IMR-90 (cell line): ENCODE measurements at regions not wholly inside any gene's neighbourhood (a gene's known extent, or its start where the extent isn't known, plus 50 kb on each side); places are given as distances from the start of the nearest gene placed in this dataset.

Source experiments
- ATAC-seq: fragments of 200-7000 bp; cut with Tn5 transposase; 2 replicates; pipeline ENCODE4 v1.9.1; 2020; ENCODE audit warnings: low read depth, mild to moderate bottlenecking, moderate library complexity
- BruUV-seq: library from RNA; stranded (reverse); fragments of 400-500 nt; replicated peaks from 2 replicates; lab custom pipeline; 2021; lab: Mats Ljungman, UMichigan
- CTCF ChIA-PET: fragments of 300-600 bp; formaldehyde crosslinking; extraction: SDS; loops from one replicate; lab custom pipeline; 2021; ENCODE audit warnings: antibody characterized with exemption; lab: Yijun Ruan, JAX
- POLR2A ChIA-PET: fragments of 300-600 bp; sonication (Branson Sonifier 250); formaldehyde crosslinking; loops from one replicate; lab custom pipeline; 2022; ENCODE audit warnings: antibody characterized with exemption; ENCODE audit not compliant: unreplicated experiment; lab: Charles Lee
- DNase-seq: peaks from one replicate; pipeline ENCODE4 v3.0.0; 2013
- H2AFZ ChIP-seq: replicated peaks from 2 replicates; pipeline ENCODE3; 2013; ENCODE audit warnings: low read length, mild to moderate bottlenecking; ENCODE audit not compliant: poor library complexity
- H2AK5ac ChIP-seq: 2 replicates; pipeline ENCODE4 v1.6.1; 2013; ENCODE audit warnings: low read depth, low read length, inconsistent platforms
- H2AK9ac ChIP-seq: replicated peaks from 2 replicates; pipeline ENCODE3; 2013; ENCODE audit warnings: mild to moderate bottlenecking, low read depth, low read length, moderate library complexity; ENCODE audit not compliant: poor library complexity
- H2BK120ac ChIP-seq: 2 replicates; pipeline ENCODE4 v1.6.1; 2013; ENCODE audit warnings: low read depth, low read length, inconsistent platforms
- H2BK15ac ChIP-seq: 3 replicates; pipeline ENCODE4 v1.6.1; 2013; ENCODE audit warnings: low read depth, low read length, inconsistent platforms
- H2BK20ac ChIP-seq: 2 replicates; pipeline ENCODE4 v1.6.1; 2013; ENCODE audit warnings: low read depth, mild to moderate bottlenecking, inconsistent platforms, low read length, moderate library complexity
- H2BK5ac ChIP-seq: 2 replicates; pipeline ENCODE4 v1.6.1; 2013; ENCODE audit warnings: mild to moderate bottlenecking, low read depth, low read length, inconsistent platforms; ENCODE audit not compliant: poor library complexity, severe bottlenecking
- H3K14ac ChIP-seq: replicated peaks from 2 replicates; pipeline ENCODE4 v1.6.1; 2013; ENCODE audit warnings: low read depth, low read length, inconsistent platforms
- H3K18ac ChIP-seq: 2 replicates; pipeline ENCODE4 v1.6.1; 2013; ENCODE audit warnings: low read depth, low read length, control low read depth
- H3K23ac ChIP-seq: 2 replicates; pipeline ENCODE4 v1.6.1; 2013; ENCODE audit warnings: low read depth, low read length, inconsistent platforms
- H3K27ac ChIP-seq: 2 replicates; pipeline ENCODE4 v1.5.1; 2013; ENCODE audit warnings: mild to moderate bottlenecking, control low read depth, low read length; ENCODE audit not compliant: insufficient read depth
- H3K27me3 ChIP-seq: 2 replicates; pipeline ENCODE4 v1.6.1; 2013; ENCODE audit warnings: low read length; ENCODE audit not compliant: control insufficient read depth, insufficient read depth
- H3K36me3 ChIP-seq: 2 replicates; pipeline ENCODE4 v1.6.1; 2013; ENCODE audit warnings: low read length, mixed read lengths; ENCODE audit not compliant: control insufficient read depth, insufficient read depth
- H3K4ac ChIP-seq: 2 replicates; pipeline ENCODE4 v1.6.1; 2013; ENCODE audit warnings: low read depth, low read length, inconsistent platforms
- H3K4me1 ChIP-seq: 2 replicates; pipeline ENCODE4 v1.6.1; 2013; ENCODE audit warnings: low read length, mixed read lengths; ENCODE audit not compliant: control insufficient read depth, insufficient read depth
- H3K4me2 ChIP-seq: 2 replicates; pipeline ENCODE4 v1.6.1; 2013; ENCODE audit warnings: low read depth, mild to moderate bottlenecking, control low read depth, low read length, moderate library complexity
- H3K4me3 ChIP-seq: 2 replicates; pipeline ENCODE4 v1.5.1; 2013; ENCODE audit warnings: low read depth, mild to moderate bottlenecking, control low read depth, low read length, moderate library complexity; ENCODE audit not compliant: insufficient read depth
- H3K56ac ChIP-seq: 2 replicates; pipeline ENCODE4 v1.6.1; 2013; ENCODE audit warnings: low read length, inconsistent platforms; ENCODE audit not compliant: insufficient read depth; ENCODE audit errors: extremely low read depth
- H3K79me1 ChIP-seq, 2 experiments: 2 replicates each; pipeline ENCODE4 v1.6.1; 2013; ENCODE audit warnings: low read length in 2 of 2, inconsistent platforms in 1 of 2, low read depth in 1 of 2
- H3K9ac ChIP-seq: 2 replicates; pipeline ENCODE4 v1.6.1; 2013; ENCODE audit warnings: low read depth, low read length, control low read depth
- H3K9me1 ChIP-seq: 2 replicates; pipeline ENCODE4 v1.6.1; 2013; ENCODE audit warnings: low read length, inconsistent platforms; ENCODE audit not compliant: insufficient read depth
- H3K9me3 ChIP-seq: 2 replicates; pipeline ENCODE4 v1.6.1; 2013; ENCODE audit warnings: low read length; ENCODE audit not compliant: control insufficient read depth, insufficient read depth
- H4K20me1 ChIP-seq: 2 replicates; pipeline ENCODE4 v1.6.1; 2013; ENCODE audit warnings: low read length, inconsistent platforms; ENCODE audit not compliant: insufficient read depth
- H4K5ac ChIP-seq: 2 replicates; pipeline ENCODE4 v1.6.1; 2013; ENCODE audit warnings: mild to moderate bottlenecking, low read depth, low read length, control low read depth
- H4K8ac ChIP-seq, 2 experiments: 2 replicates each; pipeline ENCODE4 v1.6.1; 2013; ENCODE audit warnings: low read depth in 2 of 2, low read length in 2 of 2, control low read depth in 1 of 2, inconsistent platforms in 1 of 2
- H4K91ac ChIP-seq: 2 replicates; pipeline ENCODE4 v1.6.1; 2013; ENCODE audit warnings: low read depth, low read length, inconsistent platforms; ENCODE audit not compliant: insufficient read depth
- BHLHE40 ChIP-seq: fragments of 150-350 bp; IDR thresholded peaks from 2 replicates; pipeline ENCODE4 v1.6.1; 2016; ENCODE audit warnings: mild to moderate bottlenecking, low read depth, low read length
- CTCF ChIP-seq: conservative IDR thresholded peaks from 2 replicates; pipeline ENCODE4 v1.5.1; 2012; ENCODE audit warnings: mild to moderate bottlenecking, low read depth, low read length, improper control_type of control experiment
- FOS ChIP-seq: fragments of 150-350 bp; IDR thresholded peaks from 2 replicates; pipeline ENCODE4 v1.6.1; 2016; ENCODE audit warnings: low read depth, low read length
- SMC3 ChIP-seq: fragments of 150-350 bp; IDR thresholded peaks from 2 replicates; pipeline ENCODE4 v1.6.1; 2016; ENCODE audit warnings: low read depth, mild to moderate bottlenecking, antibody characterized with exemption, low read length, moderate library complexity
- WGBS, 2 experiments: methylation state at CpG; one replicate each; pipeline versions ENCODE4 v1.1.5 to v1.1.7; 2013; ENCODE audit warnings: missing lambda C conversion rate in 2 of 2; ENCODE audit not compliant: insufficient read length in 1 of 2; ENCODE audit errors: extremely low coverage in 2 of 2; 5-methylcytosine and 5-hydroxymethylcytosine counted together
- dilution Hi-C: fragments of 300-500 bp; cut with HindIII; formaldehyde crosslinking; loops from one replicate; pipeline ENCODE4 v1.14.3; 2018; ENCODE audit warnings: low sequenced_read_pairs; ENCODE audit not compliant: unreplicated experiment
- in situ Hi-C: fragments of 300-500 bp; cut with MboI; formaldehyde crosslinking; loops from 3 replicates; pipeline ENCODE4 v1.14.3; 2019; ENCODE audit warnings: low sequenced_read_pairs, inconsistent platforms, mixed read lengths
- intact Hi-C: fragments of 100-400 bp; cut with micrococcal nuclease; formaldehyde crosslinking; loops from 2 replicates; pipeline ENCODE4 v1.10.0; 2022

- POLR2A ChIA-PET = no interaction called here
- ATAC-seq = no peak
These were observed 118.1 kb downstream of the HNRNPD start for GRCh38 chr4:82255657-82256056.

More at GRCh38 chr4:82255657-82256056, 118.1 kb downstream of the HNRNPD start:
- Histone ChIP-seq H2BK5ac (no peak overlapping the region), H2BK15ac (no peak overlapping the region), H3K9me1 (no peaks in the 10 kb centered on the region), H3K9me3 (no peaks in the 10 kb centered on the region), H3K56ac (no peak overlapping the region), H2BK120ac (no peak overlapping the region), H4K5ac (no peak overlapping the region), H3K9ac (no peak overlapping the region), H4K20me1 (no peaks in the 10 kb centered on the region), H3K23ac (no peak overlapping the region), H3K4me1 (no peaks in the 10 kb centered on the region), H4K91ac (no peak overlapping the region), H3K27me3 (no peaks in the 10 kb centered on the region), H3K4me3 (no peak overlapping the region), H3K4me2 (no peak overlapping the region), H2AFZ (peak overlapping the region; percentile 21), H2AK9ac (no peak overlapping the region), H3K14ac (no peak overlapping the region), H2AK5ac (no peak overlapping the region), H3K27ac (no peak overlapping the region), H3K79me1 (no peaks in the 10 kb centered on the region), H4K8ac (no peak overlapping the region), H2BK20ac (no peak overlapping the region), H3K36me3 (no peaks in the 10 kb centered on the region), H3K18ac (no peak overlapping the region), H3K4ac (no peak overlapping the region)
- WGBS, 2 experiments = no CpG with 5 or more reads among the region's 1 CpG
- CTCF ChIA-PET = no interaction called here
- dilution Hi-C loops = no loop called here
- BruUV-seq = no TSS peak
- in situ Hi-C loops = no loop called here
- TF ChIP-seq FOS (no peak), CTCF (no peak), SMC3 (no peak), BHLHE40 (no peak)
- DNase-seq = no peak
- intact Hi-C loops = no loop called here
